ENCODE measurements at regions not wholly inside any gene's neighbourhood (a gene's known extent, or its start where the extent isn't known, plus 50 kb on each side); places are given as distances from the start of the nearest gene placed in this dataset.

DNA sequence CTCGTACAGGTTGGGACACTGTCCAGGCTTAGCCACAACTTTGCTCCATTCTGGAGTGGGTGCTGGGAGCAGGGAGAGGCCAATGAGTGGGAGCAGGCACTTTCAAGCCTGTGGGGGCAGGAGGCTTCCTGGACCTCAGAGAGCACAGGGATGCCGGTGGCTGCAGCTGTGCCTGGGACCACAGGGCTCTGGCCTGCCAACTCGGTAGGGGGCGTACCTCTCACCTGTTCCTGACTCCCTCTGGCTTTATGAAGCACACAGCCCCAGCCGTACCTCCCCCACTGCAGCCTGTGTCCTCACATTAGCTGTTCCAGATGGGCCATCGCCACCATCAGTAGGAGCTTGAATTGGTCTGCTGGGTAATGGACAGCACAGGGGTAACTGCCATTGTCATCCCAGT is 278.7 kb upstream of the KLHL1 start:
- no peak for DNase-seq (ENCODE audit: low spot score)

DNA sequence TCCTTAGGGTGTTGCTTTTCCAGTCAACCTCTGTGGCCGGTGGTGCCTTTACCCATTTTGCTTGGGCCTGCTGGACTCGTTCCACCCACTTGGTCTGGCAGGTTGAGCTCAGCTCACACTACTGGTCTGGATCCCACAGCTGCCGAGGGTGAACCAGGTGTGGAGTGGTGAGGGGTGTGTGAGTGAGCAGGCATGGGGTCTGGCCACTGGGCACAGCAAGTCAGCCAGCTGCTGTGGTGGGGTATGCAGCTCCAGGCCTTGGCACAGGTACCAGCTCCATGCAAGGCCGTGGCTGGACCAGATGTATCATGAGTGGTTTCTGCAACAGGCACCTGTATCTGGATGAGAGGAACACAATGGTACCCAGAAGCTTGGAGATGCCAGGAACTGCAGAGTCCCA is 277.6 kb upstream of the KLHL1 start:
- DNase-seq (ENCODE audit: low spot score), result no peak

DNA sequence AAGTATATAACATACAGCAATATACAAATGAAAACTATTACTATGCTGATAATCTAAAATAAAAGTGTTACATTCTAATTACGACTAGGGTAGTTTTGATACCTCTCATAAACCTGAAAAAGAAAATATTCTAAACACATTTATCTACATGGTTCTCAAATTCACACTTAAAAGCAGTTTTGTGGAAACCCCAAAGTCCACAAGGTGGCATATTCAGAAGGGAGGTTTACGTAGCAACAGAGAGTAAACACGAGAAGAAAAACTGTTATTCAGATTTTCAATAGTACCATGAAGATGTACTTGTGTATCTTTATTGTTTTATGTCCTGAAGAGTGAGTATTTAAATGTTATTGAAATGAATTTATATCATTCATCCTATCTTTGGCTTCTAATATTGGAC is 275.9 kb upstream of the KLHL1 start:
- no peak for DNase-seq (ENCODE audit: low spot score)

DNA sequence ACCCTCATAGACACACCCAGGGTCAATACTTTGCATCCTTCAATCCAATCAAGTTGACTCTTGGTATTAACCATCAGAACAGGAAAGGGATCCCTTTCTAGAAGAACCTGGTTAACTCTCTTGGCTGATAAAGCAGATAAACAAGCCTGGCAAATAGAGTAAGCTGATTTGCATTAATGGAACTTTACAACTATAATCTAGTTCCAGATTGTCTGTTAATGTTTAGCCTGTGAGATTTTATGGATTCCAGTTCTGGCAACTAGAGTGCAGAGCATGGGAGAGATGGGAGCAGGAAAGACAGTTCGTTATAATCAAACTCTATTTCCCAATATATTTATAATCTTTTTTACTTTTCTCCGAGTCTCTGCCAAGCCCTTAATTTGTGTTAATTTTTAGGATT is 272.6 kb upstream of the KLHL1 start:
- no peak for DNase-seq (ENCODE audit: low spot score)

DNA sequence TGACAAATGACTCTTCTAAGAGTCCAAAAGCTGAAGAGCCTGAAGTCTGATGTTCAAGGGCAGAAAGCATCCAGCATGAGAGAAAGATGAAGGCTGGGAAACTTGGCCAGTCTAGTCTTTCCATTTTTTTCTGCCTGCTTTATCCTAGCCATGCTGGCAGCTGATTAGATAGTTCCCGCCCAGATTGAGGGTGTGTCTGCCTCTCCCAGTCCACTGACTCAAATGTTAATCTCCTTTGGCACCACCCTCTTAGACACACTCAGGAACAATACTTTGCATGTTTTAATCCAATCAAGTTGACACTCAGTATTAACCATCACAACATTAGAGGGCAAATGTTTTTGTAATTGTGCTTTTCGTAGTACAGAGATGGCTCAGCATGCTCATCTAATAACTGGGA is 267.5 kb upstream of the KLHL1 start:
- peak; percentile 30 for DNase-seq (ENCODE audit: low spot score)

DNA sequence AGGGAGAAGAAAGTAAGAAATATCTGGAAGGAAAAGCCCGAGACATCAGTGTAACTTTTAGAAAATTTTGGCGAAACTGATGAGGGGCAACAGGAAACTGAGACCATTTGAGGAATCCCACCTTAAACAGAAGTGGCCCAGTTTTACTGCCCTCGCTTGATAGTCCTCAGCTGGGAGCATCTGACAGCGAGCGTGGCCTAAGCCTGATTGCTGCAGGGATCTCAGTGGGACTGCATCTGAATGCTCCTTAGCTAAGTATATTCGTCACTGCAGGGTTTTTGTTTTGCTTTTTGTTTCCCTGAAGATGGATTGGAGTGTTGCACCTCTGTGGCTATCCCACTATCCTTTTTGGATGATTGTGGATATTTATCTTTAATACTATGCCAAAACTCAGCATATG is 262.7 kb upstream of the KLHL1 start:
- DNase-seq (ENCODE audit: low spot score), result no peak

DNA sequence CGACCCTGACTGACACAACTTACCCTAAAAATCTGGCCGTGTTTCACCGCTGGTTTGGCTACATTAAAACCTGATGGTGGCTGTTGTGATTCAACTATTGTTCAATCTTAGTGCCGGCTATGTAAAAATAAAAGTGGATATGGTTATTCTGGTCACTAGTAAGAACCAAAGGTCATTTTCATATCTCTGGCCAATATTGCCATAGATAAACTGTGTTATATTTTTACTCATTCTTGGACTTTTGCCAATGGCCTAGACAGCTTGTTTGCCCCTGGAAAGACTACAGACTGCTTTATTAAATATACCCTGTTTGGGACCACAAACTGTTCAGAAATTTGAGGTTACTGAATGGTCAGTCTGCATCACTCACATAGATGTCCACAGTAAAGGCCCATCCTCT is 258.5 kb upstream of the KLHL1 start:
- DNase-seq (ENCODE audit: low spot score), result no peak

DNA sequence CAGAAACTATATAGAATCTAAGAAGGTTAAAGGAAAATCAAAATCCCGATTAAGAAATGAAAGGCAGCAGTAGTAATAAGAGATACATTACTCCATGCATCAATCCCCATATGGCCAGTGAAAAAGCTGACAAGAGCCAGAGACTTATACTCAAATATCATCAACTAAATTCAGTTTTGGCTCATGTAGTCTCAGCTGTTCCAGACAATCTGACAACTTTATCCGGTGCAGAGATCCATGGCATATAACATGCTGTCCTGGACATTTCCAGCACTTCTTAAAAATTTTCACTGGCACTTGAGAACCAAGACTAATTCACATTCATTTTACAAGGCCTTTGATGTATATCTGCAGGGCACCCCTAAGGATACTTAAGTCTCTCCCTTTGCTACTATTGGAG is 255.7 kb upstream of the KLHL1 start:
- DNase-seq (ENCODE audit: low spot score), result no peak

DNA sequence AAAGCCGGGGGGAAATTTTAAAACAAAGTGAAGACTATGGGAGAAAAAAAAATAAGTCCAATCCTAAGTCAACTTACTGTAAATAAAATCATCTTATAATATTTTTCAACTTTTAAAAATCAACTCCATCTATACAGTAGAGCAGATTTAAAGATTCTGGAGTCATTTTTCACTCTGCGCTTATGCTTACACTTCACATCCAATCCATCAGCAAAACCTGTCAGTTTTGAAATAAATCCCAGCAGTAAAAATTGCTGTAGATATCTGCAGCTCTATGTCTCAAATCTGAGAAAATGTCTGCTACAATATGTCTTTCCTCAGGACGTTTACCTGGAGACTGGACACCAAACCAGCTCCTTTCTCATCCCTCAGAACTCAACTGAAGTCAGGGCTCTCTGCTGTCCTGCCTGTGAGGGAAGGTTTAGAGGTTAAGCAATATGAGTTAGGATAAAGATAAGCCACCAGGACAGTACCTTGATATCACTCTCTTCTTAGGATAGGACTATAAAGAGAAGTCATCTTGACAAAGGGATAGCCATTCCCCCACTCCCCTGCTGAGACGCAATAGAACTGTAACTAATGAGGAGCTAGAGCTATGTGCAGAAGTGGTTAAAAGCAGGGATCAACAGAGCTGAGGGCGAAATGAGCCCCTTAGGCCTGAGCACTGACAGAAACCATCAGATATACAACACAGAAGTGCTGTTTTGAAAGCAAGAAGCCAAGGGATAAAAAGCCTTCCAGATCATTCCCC is 254.7 kb upstream of the KLHL1 start:
- DNase-seq (ENCODE audit: low spot score), result no peak

DNA sequence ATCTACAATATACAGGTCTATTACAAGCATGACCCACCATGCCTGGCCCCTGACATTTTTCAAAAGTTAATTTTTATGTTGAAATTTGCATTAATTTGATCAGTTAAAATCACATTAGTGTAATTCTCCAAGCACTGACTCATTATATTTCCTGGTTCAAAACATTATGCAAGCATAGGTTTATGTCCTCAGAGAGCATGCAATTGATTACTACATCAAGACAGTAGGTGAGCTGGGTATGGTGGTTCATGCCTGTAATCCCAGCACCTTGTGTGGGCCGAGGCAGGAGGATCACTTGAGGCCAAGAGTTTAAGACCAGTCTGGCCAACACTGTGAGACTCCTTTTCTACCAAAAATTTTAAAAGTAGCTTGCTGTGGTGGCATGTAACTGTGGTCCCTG is 248.8 kb upstream of the KLHL1 start:
- DNase-seq (ENCODE audit: low spot score), result no peak

DNA sequence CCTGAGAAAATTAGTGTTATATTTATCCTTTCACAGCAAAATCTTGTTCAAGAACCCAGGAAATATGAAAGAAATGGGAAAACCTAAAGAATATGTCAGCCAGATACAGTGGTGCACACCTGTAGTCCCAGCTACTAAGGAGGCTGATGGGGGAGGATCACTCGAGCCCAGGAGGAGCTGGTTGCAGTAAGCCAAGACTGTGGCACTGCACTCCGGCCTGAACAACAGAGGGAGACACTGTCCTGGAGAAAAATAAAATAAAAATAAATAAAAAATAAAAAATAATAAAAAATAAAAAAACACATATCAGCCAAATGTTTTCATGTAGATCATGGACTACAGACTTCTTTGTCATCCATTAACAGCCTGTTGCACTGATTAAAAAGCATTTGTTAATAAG is 244.8 kb upstream of the KLHL1 start:
- no peak for DNase-seq (ENCODE audit: low spot score)

DNA sequence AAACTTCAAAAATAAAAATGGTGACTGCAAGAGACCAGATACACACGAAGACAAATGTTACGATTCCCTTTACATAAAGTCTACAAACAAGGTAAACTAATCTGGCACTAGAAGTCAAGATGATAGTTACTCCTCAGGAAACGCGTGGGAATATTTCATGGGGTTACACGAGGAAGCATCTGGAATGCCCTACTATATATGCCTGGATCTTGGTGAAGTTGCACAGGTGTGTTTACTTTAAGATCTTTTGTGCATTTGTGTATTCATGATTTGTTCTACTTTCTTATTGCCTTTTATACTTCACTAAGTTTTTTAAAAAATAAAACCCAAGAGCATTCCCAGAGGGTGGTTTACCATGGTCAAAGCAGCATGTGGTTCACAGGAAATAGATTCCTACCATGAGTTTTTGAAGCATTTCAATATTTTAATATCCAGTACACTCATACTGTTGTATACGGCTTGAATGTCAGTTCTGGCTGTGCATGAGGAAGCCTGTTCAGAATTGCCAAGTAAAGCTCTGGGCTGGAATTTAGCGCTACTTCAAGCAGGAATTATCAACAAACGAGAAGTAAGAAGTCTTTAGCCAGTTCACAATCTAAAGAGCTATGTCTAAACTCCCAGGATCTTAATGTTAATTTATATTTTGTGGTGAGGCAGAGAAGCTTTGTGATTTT is 239.8 kb upstream of the KLHL1 start:
- no peak for DNase-seq (ENCODE audit: low spot score)

DNA sequence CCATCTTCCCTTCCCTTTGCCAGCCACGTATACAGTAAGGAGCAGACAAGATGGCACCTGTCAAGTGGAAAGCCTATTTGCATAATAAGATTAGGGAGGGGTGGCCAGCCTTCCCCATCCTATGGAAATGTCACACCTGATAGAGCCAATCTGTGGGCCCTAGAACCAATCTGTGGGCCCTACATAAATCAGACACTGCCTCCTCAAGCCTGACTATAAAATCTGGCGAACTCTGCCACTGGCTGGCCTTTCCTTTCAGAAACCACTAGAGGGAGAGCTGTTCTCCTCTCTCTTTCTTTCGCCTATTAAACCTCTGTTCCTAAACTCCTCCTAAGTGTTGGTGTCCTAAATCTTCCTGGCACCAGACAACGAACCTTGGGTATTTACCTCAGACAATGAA is 231.5 kb upstream of the KLHL1 start:
- DNase-seq (ENCODE audit: low spot score), result peak; percentile 51

DNA sequence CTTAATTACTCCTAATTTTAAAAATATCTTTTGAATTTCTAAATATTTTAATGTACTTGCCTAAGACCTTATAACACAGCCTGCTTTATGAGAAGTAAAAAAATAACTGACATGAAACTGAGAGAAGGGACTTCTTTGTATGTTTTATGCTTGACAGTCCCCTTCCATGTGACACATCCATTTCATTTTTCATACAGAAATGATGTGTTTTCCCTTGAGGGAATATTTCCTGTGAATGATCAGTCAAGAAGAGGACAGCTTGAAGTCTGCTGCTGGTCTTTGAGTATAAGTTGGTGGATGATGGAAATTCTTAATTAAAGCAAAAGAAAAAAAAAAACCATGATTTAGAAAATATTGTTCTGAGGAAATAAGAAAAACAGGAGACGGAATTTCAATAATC is 230.4 kb upstream of the KLHL1 start:
- DNase-seq (ENCODE audit: low spot score), result no peak

DNA sequence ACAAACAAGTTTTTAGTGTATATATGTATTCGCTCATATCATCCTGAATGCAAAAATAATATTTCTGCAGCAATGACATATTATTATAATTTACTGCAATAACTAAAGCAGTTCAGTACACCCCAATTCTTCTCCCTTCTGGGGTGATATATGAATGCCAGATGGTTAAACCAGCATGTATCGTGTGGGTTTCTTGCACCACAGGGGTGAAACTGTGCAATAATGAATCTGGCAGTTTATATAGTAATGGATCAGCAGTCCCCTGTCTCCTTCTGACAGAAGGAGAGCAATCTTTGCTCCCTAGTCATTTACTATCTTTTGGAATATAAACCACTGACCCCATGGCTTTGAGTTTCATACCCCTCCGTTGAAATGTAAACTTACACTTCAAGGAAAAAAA is 228.6 kb upstream of the KLHL1 start:
- no peak for DNase-seq (ENCODE audit: low spot score)

DNA sequence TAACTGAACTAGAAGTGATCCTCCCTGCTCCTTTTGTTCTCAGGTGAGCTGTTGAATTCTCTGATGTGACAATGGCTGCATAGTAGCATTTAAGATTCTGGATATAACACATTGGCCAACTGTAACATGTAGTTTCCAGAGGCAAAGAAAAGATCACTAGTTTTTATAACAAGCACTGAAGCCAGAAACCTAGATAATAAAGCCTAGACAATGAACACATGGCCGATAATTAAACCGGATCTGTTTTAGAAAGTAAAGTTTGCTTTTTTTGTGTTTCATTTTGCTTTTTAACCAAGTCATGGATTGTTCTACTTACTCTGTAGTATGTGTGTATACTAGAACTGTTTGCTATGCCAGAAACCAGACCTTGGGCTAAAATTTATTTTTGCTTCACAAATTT is 225.5 kb upstream of the KLHL1 start:
- DNase-seq (ENCODE audit: low spot score), result no peak

DNA sequence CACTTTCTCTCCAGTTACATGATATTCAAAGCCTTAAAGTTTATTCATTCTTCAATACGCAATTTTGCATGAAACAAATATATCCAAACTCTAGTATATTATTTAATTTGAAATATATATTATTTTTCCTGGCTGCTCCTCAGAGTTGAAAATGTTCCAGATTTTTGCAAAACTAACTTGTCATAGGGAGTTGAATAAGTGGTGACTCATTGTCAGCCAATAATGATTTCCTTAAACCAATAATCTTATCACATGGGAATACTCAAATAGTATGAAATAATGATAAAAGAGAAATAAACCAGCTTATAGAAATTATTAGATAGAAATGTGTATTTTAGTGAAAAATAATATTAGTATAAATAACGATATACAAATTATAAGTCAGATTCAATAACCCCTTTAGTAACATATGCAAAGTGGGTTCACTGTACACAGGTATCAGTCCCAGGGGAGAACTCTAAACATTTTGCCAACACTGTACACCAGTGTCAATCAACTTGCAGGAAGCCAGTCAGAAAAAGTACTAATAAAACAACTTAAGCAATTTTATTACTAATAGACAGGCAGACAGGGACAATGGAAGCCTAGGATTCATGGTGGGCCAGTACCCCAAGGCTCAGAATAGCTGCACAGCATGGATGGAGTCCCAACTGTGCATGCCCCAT is 222.6 kb upstream of the KLHL1 start:
- DNase-seq (ENCODE audit: low spot score), result no peak

DNA sequence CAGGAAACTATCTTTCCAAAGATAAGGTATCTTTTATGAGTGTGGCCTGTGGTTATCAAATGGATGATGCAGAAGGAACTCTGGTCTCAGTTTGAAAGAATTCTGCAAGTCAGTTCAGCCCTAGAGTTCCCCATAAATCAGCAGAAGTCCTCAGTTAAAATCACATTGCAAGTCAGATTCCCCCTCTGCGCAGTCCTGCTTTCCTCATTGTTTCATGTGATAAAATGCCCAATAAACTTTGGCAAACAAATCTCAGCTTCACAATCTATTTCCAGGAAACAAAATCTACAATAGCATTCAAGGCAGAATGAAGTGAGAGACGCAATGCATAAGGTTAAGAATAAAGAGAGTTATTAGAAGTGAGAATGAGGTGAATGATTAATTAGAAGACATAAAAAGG is 216.3 kb upstream of the KLHL1 start:
- no peak for DNase-seq (ENCODE audit: low spot score)

DNA sequence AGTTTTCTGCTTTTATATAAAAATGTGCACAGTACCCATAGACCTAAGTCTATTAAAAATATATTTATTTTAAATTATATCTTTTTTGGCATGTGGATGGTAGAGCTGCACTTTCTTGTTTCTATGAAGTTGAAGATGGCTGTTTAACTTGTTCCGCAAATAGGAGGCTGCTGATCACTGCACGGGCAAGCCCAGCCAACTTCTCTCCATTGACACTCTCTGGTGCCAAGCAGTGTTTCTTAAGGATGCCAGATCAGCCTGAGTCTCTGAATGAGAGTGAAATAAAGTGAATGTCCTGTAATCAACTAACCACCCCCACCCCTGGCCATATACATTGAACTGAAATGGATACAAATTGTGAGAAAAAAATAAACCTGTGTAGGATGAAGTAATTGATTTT is 202.9 kb upstream of the KLHL1 start:
- DNase-seq (ENCODE audit: low spot score), result no peak

DNA sequence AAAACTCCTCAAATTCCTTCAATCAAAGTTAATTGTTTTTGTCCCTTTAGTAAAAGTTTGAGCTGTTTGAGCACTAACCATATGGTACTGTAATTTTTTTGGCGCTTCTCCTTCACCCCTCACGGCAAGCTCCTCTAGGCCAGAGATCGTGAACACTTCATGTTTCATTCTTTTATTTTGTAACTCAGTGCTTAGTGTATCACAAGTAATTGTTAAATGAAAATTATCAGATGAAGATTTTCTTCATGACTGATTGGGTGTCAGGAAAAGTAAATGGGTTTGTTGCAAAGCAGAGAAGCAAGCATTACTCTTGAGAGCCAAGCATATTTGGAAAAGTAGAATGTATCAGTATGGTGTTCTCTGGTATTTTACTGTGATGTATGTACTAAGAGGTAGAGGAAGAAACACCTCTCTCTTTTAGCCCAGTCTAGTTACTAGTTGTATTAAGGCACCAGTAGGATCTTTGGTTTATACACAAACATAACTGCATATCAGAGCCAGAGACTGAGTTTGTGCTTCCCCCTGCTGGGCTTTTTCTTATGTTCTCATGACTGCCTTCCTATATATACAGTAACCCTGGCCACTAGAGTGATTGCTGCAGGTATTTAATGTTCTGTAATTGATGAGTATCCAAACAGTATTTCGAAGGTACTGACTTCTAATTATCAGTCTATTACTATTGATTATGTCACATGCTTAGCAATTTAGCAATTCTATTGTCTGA is 202.3 kb upstream of the KLHL1 start:
- DNase-seq (ENCODE audit: low spot score), result peak; percentile 57

DNA sequence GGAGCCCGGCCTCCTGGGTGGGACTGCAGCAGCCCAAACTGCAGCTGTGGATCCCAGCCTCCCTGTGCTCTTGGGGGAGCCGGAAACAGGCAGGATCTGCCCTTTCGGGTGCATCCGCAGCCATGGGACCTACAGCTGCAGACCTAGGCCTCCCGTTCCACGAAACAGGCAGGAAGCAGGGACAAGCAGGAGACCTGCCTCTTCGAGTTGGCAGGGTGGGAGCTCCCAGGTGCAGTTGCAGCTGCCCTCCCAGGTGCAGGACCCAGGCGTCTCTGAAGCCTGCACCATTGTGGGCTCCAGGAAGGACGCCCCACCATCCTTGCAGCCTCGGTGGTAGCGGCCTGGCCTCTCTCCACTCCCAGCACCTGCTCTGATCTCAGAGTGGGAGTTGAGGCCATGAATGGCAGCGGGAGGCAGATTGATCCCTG is 189.0 kb upstream of the KLHL1 start:
- no peak for DNase-seq (ENCODE audit: low spot score)

DNA sequence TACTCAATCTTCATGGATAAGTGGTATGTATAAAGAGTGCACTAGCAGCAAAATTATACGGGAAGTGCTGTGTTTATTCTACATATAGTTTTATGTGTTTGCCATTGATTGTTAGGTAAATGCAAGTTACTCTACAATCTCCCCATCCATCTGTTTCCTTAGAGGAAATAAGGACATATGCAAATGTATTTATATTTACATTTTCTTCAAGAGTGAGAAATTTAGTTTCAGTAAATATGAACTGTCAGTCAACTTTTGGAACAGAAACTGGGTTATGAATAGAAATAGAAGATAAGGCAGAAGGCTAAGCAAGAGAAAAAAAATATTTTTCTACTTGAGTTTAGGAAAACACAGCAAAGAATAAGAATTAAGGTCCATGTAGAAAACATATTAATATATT is 176.1 kb upstream of the KLHL1 start:
- no peak for DNase-seq (ENCODE audit: low spot score)

DNA sequence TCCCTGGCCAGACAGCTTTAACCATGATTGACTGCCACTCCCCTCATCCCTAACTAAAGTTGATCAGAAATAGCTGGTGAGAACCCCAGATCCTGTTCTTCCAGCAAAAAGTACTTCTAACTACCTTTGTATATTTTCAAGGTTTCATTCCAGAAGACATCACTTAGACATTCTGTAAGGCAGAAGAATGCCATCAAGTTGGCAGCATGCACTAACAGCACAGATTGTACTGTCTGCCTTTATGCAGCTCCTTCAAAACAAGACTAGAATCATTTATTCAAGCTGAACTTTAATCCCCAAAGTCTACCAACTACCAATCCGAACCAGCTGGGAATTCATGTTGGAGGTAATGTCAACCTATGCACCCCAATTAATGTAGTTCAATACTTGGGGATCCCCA is 167.6 kb upstream of the KLHL1 start:
- DNase-seq (ENCODE audit: low spot score), result no peak
